Gastrocnemius medialis (tissue), 4 donors: ENCODE measurements at regions not wholly inside any gene's neighbourhood (a gene's known extent, or its start where the extent isn't known, plus 50 kb on each side); places are given as distances from the start of the nearest gene placed in this dataset.

Experiments used
- POLR2A ChIP-seq, 2 donors: fragments of 450-650 bp; IDR thresholded peaks; one replicate each; pipeline ENCODE4 v1.6.1; 2017; ENCODE audit warnings: antibody characterized with exemption in 2 of 2, mild to moderate bottlenecking in 2 of 2, moderate library complexity in 2 of 2
- TF ChIP-seq, protein P1 (sequence below), 5 experiments: fragments of 450-650 bp in 3 of 5; fragments of 200-600 bp in 2 of 5; sonication (generic) in 2 of 5; IDR thresholded peaks in 4 of 5; conservative IDR thresholded peaks in 1 of 5; 1 replicate in 4 of 5; 2 replicates in 1 of 5; pipeline ENCODE4 v1.5.1; 2016 to 2019; ENCODE audit warnings: antibody characterized with exemption in 5 of 5, mild to moderate bottlenecking in 3 of 5, moderate library complexity in 3 of 5

- TF ChIP-seq, protein P1, sequence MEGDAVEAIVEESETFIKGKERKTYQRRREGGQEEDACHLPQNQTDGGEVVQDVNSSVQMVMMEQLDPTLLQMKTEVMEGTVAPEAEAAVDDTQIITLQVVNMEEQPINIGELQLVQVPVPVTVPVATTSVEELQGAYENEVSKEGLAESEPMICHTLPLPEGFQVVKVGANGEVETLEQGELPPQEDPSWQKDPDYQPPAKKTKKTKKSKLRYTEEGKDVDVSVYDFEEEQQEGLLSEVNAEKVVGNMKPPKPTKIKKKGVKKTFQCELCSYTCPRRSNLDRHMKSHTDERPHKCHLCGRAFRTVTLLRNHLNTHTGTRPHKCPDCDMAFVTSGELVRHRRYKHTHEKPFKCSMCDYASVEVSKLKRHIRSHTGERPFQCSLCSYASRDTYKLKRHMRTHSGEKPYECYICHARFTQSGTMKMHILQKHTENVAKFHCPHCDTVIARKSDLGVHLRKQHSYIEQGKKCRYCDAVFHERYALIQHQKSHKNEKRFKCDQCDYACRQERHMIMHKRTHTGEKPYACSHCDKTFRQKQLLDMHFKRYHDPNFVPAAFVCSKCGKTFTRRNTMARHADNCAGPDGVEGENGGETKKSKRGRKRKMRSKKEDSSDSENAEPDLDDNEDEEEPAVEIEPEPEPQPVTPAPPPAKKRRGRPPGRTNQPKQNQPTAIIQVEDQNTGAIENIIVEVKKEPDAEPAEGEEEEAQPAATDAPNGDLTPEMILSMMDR (IDR thresholded peaks at IDR 0.05 in 4 of 5, conservative IDR thresholded peaks at IDR 0.05 in 1 of 5): no peak
- no peak for TF ChIP-seq POLR2A (IDR thresholded peaks at IDR 0.05)
Observed at GRCh38 chr4:124804041-124804440, 91.5 kb upstream of the ANKRD50 start.
